NB4 (cell line): ENCODE measurements at regions not wholly inside any gene's neighbourhood (a gene's known extent, or its start where the extent isn't known, plus 50 kb on each side); places are given as distances from the start of the nearest gene placed in this dataset.

Experiments used
- MYC ChIP-seq: IDR thresholded peaks from 2 replicates; pipeline ENCODE4 v1.6.1; 2011; ENCODE audit warnings: low read depth, low read length
- POLR2A ChIP-seq: IDR thresholded peaks from 2 replicates; pipeline ENCODE4 v1.6.1; 2011; ENCODE audit warnings: mild to moderate bottlenecking; ENCODE audit not compliant: insufficient read length; ENCODE audit errors: extremely low read depth
- TF ChIP-seq, protein P1 (sequence below): IDR thresholded peaks from one replicate; pipeline ENCODE4 v1.5.1; 2012; ENCODE audit warnings: low read depth, low read length
- TF ChIP-seq, protein P2 (sequence below): IDR thresholded peaks from 2 replicates; pipeline ENCODE4 v1.6.1; 2011; ENCODE audit warnings: low read depth, low read length

DNA sequence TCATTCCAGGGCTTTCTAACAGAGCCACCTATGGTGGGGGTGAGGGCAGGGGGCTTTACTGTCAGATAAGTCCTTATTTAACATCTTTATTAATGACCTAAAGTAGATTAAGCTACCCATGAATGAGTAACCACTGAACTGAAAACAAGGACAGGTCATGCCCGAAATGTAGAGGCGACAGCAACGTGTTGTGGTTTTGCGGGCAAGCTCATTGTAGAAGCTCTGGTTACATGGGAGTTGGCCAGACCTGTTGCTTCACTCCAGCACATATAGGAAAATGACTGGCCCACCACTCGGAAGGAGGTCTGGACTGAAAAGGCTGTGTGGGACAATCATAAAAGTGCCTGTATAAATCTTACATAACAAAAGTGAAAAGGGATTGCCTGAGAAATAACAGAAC lies 109.6 kb upstream of the NDP start:
- TF ChIP-seq, protein P1, sequence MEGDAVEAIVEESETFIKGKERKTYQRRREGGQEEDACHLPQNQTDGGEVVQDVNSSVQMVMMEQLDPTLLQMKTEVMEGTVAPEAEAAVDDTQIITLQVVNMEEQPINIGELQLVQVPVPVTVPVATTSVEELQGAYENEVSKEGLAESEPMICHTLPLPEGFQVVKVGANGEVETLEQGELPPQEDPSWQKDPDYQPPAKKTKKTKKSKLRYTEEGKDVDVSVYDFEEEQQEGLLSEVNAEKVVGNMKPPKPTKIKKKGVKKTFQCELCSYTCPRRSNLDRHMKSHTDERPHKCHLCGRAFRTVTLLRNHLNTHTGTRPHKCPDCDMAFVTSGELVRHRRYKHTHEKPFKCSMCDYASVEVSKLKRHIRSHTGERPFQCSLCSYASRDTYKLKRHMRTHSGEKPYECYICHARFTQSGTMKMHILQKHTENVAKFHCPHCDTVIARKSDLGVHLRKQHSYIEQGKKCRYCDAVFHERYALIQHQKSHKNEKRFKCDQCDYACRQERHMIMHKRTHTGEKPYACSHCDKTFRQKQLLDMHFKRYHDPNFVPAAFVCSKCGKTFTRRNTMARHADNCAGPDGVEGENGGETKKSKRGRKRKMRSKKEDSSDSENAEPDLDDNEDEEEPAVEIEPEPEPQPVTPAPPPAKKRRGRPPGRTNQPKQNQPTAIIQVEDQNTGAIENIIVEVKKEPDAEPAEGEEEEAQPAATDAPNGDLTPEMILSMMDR: no peak
- TF ChIP-seq POLR2A (no peak), MYC (0 out of 2 replicates have a peak, but pooled peaks have one; percentile 11)
- TF ChIP-seq, protein P2, sequence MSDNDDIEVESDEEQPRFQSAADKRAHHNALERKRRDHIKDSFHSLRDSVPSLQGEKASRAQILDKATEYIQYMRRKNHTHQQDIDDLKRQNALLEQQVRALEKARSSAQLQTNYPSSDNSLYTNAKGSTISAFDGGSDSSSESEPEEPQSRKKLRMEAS: peak; percentile 56; the same call in 1 of the 2 replicates
